Stromal cell of bone marrow (primary cell): ENCODE measurements at regions not wholly inside any gene's neighbourhood (a gene's known extent, or its start where the extent isn't known, plus 50 kb on each side); places are given as distances from the start of the nearest gene placed in this dataset.
A peak's percentile ranks its signal among the peaks of the same experiment; 100 is the strongest.

ENCODE experiments used
- DNase-seq: peaks from one replicate; pipeline ENCODE4 v3.0.0-alpha.2; 2012; ENCODE audit warnings: low read depth

DNA sequence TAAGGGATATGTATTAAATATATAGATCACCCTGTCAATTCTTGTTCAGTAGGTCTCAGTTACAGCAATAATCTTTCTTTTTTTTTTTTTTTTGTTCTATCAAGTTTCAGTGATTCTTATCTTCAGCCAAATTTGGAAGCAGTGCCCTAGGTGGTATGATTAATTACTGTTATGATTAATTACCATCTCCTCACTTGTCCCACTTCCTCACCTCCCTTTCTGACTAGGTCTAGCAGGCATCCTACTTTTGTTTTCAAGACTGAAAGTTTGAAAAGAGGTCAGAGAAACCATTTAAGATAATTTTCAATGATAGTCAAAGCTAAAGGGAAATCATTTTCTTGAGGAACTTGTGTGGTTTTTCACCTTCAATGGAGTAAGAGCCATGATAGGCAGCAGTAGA is 144.0 kb upstream of the CNTN4 start:
- no peak for DNase-seq

DNA sequence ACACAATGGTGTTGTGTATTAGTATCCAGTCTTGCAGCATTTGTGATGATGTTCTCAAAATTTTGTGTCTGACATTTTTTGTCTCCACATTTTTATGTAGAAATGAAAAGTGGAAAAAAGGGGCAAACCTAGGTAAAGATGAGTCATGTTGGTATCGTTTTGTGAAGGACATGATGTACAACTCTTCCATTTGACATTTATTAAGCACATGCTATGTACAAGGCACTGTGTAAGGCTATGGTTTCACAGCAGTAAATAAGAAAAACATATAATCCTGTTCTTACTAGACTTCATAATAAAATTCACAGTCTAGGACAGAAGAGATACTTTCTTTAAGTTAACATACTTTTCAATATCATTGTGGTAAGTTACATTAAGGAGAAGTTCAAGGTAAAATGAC is 143.5 kb upstream of the CNTN4 start:
- no peak for DNase-seq

DNA sequence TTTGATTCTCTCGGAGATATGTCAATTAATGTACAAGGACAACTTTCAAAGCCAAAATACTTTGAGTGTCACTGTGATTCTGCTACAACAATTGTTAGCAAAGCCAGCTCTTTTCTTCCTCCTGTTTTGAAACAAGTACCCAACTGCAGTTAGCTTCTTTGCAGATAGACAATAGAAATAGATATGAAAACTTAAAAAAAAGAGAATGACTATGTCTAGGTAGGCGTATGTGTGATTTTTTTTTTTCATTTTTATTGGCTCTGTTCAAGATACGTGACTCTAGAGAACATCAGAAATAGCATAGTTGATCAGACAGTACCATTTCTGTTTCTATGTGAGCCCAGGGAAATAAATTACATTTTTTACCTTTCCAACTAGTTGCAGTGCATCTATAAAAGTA is 142.9 kb upstream of the CNTN4 start:
- no peak for DNase-seq

DNA sequence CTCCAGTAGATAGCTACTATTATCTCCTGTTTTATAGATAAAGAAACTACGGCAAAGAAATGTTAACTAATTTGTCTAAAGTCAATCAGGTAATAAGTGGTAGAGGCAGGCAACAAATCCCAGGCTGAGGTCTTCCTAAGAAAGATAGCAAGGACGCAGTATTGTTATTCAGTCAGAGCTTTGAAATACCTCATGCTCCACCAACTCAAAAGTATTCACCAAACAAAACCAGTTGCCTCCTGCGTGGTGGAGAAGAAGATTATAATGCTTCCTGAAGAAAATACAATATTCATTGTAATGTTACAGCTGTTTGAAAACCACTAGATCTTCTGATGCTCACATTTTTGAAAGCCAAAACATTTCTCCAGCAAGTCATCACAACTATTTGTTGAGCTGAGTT is 138.2 kb upstream of the CNTN4 start:
- DNase-seq = no peak

DNA sequence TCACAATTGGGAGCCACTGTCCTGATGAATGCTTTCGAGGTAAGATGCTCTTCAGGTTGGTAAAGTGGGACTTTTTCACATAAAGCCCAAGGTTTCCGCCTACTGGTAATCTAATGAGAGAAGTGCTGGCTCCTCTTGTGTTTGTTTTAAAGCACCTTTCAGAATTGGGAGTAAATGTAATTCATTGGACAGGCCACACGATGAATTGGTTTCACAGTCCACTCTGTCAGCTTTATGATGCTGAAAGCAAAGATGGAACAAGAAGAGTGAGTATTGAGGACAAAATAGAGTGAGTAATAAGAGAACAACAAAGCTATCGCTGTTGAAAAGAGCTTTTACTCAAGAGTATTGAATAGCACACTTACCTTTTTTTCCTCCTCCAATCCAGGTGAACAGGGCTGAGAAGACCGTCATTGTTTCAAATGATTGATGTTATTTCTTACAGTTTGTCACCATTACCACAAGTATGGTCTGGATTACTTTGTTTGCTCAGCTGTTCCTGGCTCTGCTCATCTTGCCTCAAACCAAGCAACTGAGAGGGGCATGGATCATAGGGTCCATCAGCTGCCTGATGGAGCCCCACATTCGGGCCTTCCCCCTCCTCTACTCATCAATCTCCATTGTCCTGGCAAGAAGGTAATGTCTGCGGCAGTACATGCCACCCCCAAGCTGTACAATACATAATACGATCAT is 136.1 kb upstream of the CNTN4 start:
- no peak for DNase-seq

DNA sequence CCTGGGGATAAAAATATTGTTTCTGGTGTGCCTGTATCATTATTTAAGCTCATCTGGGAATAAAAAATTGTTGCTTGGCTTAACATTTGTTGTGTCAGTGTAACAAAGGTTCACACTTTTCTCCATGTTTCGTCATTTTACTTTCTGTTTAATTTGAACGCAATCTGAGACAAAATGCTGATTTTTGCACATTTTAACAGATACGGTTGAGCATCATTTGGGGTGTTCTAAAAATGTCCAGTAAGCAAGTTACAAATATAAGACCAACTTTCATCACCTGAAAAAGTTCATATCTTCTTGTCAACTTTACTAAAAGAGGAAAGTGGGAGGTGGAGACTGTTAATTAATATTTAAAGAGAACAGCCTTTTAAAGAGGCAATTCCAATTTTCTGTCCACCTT is 134.8 kb upstream of the CNTN4 start:
- no peak for DNase-seq

DNA sequence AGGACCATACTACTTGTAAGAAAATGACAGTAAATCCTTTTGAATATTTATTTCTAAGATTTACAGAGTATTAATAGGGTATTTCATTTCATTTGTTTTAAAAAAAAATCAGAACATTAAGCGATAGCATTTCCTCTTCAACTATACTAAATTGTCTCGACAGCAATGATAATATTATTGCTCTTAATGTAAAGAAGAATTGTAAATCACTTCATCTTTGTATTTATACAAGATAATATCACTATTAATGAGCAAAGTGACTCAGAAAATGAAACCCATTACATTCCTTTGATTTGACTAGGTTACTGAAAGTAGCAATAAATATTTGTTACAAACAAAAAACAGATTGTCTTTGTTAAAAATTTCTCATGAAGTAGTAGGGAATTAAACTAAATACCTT is 131.1 kb upstream of the CNTN4 start:
- no peak for DNase-seq

DNA sequence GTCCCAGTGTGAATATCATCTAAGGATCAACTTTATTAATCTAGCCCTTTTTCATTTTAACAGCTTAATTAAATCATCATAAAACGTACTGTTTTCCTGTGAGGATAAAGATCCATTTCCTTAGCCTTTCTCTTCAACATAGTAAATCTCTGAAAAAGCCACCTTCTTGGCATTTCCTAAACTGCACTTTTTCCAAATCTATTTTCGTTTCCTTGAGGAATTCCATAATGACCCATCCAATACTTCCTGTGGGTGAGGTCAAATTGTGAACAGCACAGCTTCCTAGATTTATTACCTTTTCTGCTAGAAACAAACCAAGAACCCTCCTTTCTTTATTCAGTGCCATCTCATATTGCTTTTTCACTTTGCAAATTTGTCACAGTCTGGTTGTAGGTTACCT is 129.4 kb upstream of the CNTN4 start:
- no peak for DNase-seq

DNA sequence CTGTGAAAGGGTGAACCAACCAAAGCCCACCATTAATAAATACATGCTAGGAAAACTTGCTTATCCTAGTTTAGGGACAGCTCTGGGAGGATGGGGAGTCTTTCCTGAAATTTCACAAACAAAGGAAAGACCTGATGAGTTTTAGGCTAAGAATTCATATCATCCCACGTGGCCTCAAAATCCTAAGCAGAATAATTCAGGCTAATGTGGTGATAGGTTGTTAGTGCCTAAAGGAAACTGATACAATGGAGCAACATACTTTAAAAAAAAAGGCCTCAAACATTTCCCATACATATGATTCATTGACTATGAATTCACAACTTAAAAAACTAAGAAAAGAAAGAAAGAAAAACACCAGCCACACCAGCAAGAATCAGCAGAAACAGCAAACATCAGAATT is 126.9 kb upstream of the CNTN4 start:
- DNase-seq = peak; percentile 24

DNA sequence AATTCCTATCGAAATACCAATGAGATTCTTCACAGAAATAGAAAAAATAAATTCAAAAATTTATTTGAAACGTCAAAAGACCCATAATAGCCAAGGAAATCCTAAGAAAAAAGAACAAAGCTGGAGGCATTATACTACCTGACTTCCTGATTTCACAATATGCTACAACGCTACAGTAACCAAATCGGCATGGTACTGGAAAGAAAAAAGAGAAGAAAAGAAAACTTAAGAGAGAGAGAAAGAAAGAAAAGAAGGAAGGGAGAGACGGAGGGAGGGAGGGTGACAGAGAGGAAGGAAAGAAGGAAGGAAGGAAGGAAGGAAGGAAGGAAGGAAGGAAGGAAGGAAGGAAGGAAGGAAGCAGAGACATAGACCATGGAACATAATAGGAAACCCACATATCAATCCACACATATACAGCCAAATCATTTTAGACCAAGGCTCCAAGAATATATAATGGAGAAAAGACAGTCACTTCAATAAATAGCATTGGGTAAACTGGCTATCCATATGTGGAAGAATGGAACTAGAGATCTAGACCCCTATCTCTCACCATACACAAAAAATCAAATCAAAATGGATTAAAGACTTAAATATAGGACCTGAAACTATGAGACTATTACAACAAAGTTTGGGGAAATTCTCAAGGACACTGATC is 118.6 kb upstream of the CNTN4 start:
- DNase-seq = no peak

DNA sequence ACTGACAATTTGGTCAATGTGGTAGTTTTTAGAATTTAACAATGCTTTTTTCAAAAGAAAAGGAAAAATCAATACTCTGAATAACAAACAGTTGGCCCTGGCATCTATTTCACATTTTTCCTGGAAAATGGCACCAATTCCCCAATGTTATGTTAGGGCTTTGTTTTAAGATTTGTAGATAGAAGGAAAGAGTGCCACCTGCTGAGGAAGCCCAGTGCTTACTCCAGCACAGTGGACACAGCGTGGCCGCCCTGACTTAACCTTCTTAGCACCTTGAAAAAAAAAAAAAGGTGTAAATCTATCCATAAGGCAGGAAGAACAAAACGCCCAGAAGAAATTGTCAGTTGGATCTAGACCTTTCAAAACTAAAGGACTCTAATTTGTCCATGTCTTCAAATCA is 110.7 kb upstream of the CNTN4 start:
- no peak for DNase-seq

DNA sequence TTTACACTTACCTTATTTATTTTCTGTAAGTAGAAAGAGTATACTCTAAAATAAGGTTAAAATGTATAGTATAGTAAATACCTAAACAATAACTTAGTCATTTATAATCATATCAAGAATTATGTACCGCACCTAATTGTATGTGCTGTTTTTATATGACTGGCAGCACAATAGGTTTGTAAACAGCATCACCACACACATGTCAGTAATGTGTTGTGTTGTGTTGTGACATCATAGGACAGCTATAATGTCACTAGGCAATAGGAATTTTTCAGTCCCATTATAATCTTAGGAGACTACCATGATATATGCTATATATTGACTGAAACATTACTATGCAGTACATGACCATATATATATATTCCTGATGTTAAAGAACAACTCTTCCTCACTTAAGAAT is 99.9 kb upstream of the CNTN4 start:
- DNase-seq = no peak

DNA sequence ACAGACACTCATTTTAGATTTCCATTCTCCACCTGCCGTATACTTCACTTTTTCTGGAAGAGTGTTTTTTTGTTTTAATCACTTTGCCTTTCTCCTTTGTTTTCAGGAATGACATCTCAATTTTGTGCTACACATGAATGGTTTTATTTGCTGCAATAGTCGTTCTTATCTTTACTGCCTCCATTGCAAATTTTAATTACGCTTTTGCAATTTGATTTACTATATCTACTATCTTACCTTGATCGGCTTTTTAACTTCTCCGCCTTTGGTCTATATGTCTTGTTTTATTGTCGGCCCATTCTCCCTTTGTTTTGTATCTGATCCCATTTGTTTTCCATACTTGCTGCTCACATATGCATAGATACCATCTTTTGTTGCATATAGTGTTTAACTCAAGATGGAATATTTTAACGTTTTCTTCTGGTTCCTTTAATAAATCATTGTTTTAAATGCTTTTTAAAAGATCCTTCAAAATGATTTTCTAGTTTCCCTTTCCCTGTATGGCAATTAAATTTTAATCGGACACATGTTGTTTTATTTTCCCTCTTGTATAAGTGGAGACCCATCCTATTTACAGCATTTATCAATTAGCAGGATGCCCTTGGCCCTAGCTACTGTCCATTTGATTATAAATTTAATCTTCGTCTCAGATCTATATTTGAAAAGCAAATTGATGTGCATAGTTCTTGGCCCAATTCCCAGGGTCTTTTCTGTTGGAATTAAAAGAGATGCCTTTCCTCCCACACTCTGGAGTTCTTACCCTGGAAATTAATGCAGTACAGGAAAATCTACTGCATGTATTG is 97.2 kb upstream of the CNTN4 start:
- no peak for DNase-seq

DNA sequence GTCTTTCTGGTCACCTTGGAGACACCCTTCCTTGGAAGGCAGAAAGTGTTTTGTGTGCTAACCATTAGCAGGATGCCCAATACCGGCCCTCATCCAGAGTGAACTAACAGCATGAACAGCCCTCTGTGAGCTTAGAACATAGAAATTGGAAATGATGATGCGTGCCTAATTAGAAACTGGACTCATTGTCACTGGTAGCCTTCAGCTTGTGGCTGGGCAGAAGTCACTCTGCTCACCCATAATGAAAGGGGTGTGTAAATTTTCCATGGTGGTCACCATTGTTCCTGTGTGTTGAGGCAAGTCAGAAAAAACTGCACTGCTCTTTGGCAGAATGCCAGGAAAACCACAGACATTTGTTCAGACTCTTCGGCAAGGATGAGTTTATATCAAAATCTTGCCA is 74.7 kb upstream of the CNTN4 start:
- no peak for DNase-seq

DNA sequence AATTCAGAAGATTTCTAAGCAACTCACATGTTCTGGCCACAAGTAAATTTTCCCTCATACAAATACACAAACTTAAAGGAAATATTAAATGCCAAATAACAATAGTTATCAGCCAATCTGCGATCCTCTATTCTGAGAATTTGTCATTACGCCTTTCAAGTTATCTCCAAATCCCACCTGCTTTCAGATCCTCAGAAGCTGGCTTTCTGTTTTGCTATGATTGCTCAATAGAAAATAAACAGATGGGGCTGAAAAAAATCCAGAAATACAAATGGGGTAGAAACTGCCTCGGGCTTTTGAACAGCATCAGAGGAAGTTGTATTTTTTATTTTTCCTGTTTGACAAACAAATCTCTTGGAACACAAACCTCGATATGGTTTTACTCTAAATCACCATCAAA is 74.0 kb upstream of the CNTN4 start:
- no peak for DNase-seq

DNA sequence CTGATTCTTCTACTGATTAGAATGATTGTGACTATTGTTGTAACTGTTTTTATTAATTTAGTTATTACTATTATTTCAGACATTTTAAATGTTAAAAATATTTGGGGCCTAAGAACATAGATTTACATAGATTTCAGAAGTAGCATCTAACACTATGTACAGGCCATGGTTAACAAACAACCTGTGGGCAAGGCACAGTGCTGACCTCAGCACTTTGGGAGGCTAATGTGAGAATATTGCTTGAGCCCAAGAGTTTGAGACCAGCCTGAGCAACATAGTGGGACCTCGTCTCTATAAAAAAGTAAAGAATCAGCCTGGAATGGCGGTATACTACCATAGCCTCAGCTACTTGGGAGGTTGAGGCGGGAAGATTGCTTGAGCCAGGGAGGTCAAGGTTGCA is 69.1 kb upstream of the CNTN4 start:
- DNase-seq = no peak

DNA sequence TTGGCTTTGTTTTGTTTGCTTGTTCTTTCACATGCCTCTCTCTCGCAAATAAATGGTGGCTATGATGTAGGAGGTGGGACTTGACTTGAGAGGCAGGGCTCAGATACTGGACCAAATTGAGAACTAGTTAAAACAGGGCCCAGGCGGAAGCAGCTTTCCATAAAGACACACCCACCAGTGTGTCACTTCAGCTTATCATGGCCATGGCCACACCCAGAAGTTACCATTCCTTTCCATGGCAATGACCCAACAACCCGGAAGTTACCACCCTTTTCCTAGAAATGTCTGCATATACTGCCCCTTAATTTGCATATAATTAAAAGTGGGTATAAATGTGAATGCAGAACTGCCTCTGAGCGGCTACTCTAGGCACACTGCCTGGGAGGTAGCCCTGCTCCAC is 62.6 kb upstream of the CNTN4 start:
- no peak for DNase-seq

DNA sequence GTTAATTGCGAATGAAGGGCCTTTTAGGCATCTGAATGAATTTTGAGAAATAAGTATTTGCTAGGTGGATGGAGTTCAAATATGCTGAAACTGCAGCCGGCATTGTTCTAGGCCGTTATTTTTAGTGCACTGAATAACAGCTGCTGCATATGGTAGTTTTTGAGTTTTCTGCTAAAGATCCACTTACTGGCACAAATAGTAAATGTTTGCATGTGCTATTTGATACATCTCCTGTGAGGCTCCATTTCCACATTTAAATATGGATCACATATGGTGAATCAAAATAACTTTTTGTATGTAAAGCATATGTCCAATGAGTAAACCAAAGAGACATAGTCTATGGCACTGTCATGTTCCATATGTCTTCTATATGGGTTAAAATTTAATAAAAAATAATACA is 56.7 kb upstream of the CNTN4 start:
- DNase-seq = no peak
